Peyer's patch (tissue), 4 donors: ENCODE measurements at regions not wholly inside any gene's neighbourhood (a gene's known extent, or its start where the extent isn't known, plus 50 kb on each side); places are given as distances from the start of the nearest gene placed in this dataset.

ENCODE experiments used
- CTCF ChIP-seq, 6 experiments: fragments of 450-650 bp in 4 of 6; fragments of 200-600 bp in 2 of 6; sonication (generic) in 1 of 6; IDR thresholded peaks; one replicate each; pipeline ENCODE4 v1.5.1; 2017 to 2019; ENCODE audit warnings: antibody characterized with exemption in 6 of 6, mild to moderate bottlenecking in 3 of 6, moderate library complexity in 1 of 6
- POLR2A ChIP-seq, 2 donors: fragments of 450-650 bp; IDR thresholded peaks; one replicate each; pipeline ENCODE4 v1.5.1; 2017; ENCODE audit warnings: antibody characterized with exemption in 2 of 2, mild to moderate bottlenecking in 2 of 2, moderate library complexity in 2 of 2

GRCh38 chr4:84179409-84179808, 319.7 kb downstream of the NKX6-1 start:
- TF ChIP-seq CTCF (IDR thresholded peaks at IDR 0.05) (no peak), POLR2A (IDR thresholded peaks at IDR 0.05) (no peak)
